ENCODE measurements at regions not wholly inside any gene's neighbourhood (a gene's known extent, or its start where the extent isn't known, plus 50 kb on each side); places are given as distances from the start of the nearest gene placed in this dataset.

GRCh38 chr10:129341087-129341486 lies 126.0 kb upstream of the MGMT start:
- in situ Hi-C loops (cut with MboI; ENCODE audit: low pct_unique_long_range_greater_than_20kb, low sequenced_read_pairs, unreplicated experiment) = no loop called here
- DNase-seq (ENCODE audit: low spot score) = no peak
- no peak for TF ChIP-seq CTCF (IDR thresholded peaks at IDR 0.05; ENCODE audit: extremely low read depth, insufficient read depth, missing control alignments)

- no peak for TF ChIP-seq CTCF (IDR thresholded peaks at IDR 0.05; ENCODE audit: extremely low read depth, insufficient read depth, missing control alignments)
- no peak for DNase-seq (ENCODE audit: low spot score)
- in situ Hi-C loops (cut with MboI; ENCODE audit: low pct_unique_long_range_greater_than_20kb, low sequenced_read_pairs, unreplicated experiment) = no loop called here
Observed at GRCh38 chr10:129342385-129342784, 124.7 kb upstream of the MGMT start.

GRCh38 chr10:129343141-129343540 lies 123.9 kb upstream of the MGMT start:
- no peak for DNase-seq (ENCODE audit: low spot score)
- in situ Hi-C loops (cut with MboI; ENCODE audit: low pct_unique_long_range_greater_than_20kb, low sequenced_read_pairs, unreplicated experiment) = no loop called here
- no peak for TF ChIP-seq CTCF (IDR thresholded peaks at IDR 0.05; ENCODE audit: extremely low read depth, insufficient read depth, missing control alignments)

- in situ Hi-C loops (cut with MboI; ENCODE audit: low pct_unique_long_range_greater_than_20kb, low sequenced_read_pairs, unreplicated experiment) = no loop called here
- TF ChIP-seq CTCF (IDR thresholded peaks at IDR 0.05; ENCODE audit: extremely low read depth, insufficient read depth, missing control alignments) = no peak
- DNase-seq (ENCODE audit: low spot score) = no peak
Observed at GRCh38 chr10:129344103-129344502, 122.9 kb upstream of the MGMT start.

GRCh38 chr10:129344731-129345355 lies 122.2 kb upstream of the MGMT start:
- TF ChIP-seq CTCF (IDR thresholded peaks at IDR 0.05; ENCODE audit: extremely low read depth, insufficient read depth, missing control alignments) = no peak
- in situ Hi-C loops (cut with MboI; ENCODE audit: low pct_unique_long_range_greater_than_20kb, low sequenced_read_pairs, unreplicated experiment) = no loop called here
- DNase-seq (ENCODE audit: low spot score) = no peak

DNA sequence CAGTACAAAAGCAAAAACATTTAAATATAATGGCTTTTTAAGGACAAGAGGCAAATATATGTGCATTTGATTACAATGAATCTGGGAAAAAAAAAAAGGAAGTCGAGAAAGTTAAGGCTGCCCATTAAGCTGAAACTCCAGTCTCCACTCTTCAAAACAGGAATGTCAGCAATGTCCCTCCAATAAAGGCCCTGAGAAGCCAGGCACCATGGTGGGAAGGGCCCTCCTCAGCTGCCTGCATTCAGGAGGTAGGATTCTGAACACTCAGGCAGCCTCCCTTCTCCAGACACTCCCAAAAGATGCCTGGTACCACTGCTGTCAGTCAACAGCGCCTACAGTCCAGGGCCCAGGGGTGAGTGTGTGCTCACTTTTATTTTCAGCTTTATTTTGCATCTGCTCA lies 121.3 kb upstream of the MGMT start:
- TF ChIP-seq CTCF (IDR thresholded peaks at IDR 0.05; ENCODE audit: extremely low read depth, insufficient read depth, missing control alignments) = no peak
- DNase-seq (ENCODE audit: low spot score) = no peak
- in situ Hi-C loops (cut with MboI; ENCODE audit: low pct_unique_long_range_greater_than_20kb, low sequenced_read_pairs, unreplicated experiment) = no loop called here

- DNase-seq (ENCODE audit: low spot score) = no peak
- no peak for TF ChIP-seq CTCF (IDR thresholded peaks at IDR 0.05; ENCODE audit: extremely low read depth, insufficient read depth, missing control alignments)
- in situ Hi-C loops (cut with MboI; ENCODE audit: low pct_unique_long_range_greater_than_20kb, low sequenced_read_pairs, unreplicated experiment) = no loop called here
Observed at GRCh38 chr10:129350690-129351089, 116.4 kb upstream of the MGMT start.
